CD4-positive, alpha-beta T cell (primary cell): ENCODE measurements at regions not wholly inside any gene's neighbourhood (a gene's known extent, or its start where the extent isn't known, plus 50 kb on each side); places are given as distances from the start of the nearest gene placed in this dataset.

Experiments used
- ATAC-seq: fragments of 200-7000 bp; cut with Tn5 transposase; one replicate; pipeline ENCODE4 v1.10.0; 2022; ENCODE audit warnings: mild to moderate bottlenecking; ENCODE audit not compliant: poor library complexity
- CTCF ChIA-PET: fragments of 350-600 bp; sonication (Branson Sonifier 250); formaldehyde crosslinking; loops from one replicate; lab custom pipeline; 2021; ENCODE audit warnings: antibody characterized with exemption, inconsistent platforms; lab: Charles Lee
- POLR2A ChIA-PET: fragments of 350-600 bp; sonication (Branson Sonifier 250); formaldehyde crosslinking; loops from one replicate; lab custom pipeline; 2021; ENCODE audit warnings: antibody characterized with exemption, inconsistent platforms; lab: Charles Lee
- DNase-seq, 14 experiments: peaks; one replicate each; pipeline ENCODE4 v3.0.0-alpha.2; 2013 to 2020; ENCODE audit warnings: mixed read lengths in 2 of 14
- H3K27ac ChIP-seq, 2 donors: one replicate each; pipeline versions ENCODE4 v1.5.1 to v1.7.0; 2013; ENCODE audit warnings: low read length in 2 of 2, low read depth in 1 of 2, mild to moderate bottlenecking in 1 of 2
- H3K27me3 ChIP-seq, 2 experiments: 1 replicate in 1 of 2; 2 replicates in 1 of 2; pipeline versions ENCODE4 v1.6.1 to v1.7.0; 2013; ENCODE audit warnings: low read length in 2 of 2, control low read depth in 1 of 2, mild to moderate bottlenecking in 1 of 2, moderate library complexity in 1 of 2; ENCODE audit not compliant: insufficient read depth in 2 of 2, control insufficient read depth in 1 of 2
- H3K36me3 ChIP-seq: one replicate; pipeline ENCODE4 v1.6.1; 2013; ENCODE audit warnings: low read length, control low read depth; ENCODE audit not compliant: insufficient read depth
- H3K4me1 ChIP-seq: one replicate; pipeline ENCODE4 v1.6.1; 2013; ENCODE audit warnings: low read length, control low read depth; ENCODE audit not compliant: insufficient read depth
- H3K4me3 ChIP-seq: one replicate; pipeline ENCODE4 v1.5.1; 2013; ENCODE audit warnings: mild to moderate bottlenecking, low read length, moderate library complexity
- H3K9me3 ChIP-seq, 2 experiments: 1 replicate in 1 of 2; 2 replicates in 1 of 2; pipeline versions ENCODE4 v1.6.1 to v1.7.0; 2013; ENCODE audit warnings: low read length in 2 of 2, mild to moderate bottlenecking in 2 of 2, control low read depth in 1 of 2, moderate library complexity in 1 of 2; ENCODE audit not compliant: control insufficient read depth in 1 of 2, insufficient read depth in 1 of 2
- H3K27ac Mint-ChIP-seq: one replicate; pipeline ENCODE4 v1.8.0; 2020; ENCODE audit warnings: mixed read lengths
- H3K27me3 Mint-ChIP-seq: one replicate; pipeline ENCODE4 v1.8.0; 2021; ENCODE audit warnings: mixed read lengths
- H3K36me3 Mint-ChIP-seq: one replicate; pipeline ENCODE4 v1.8.0; 2021; ENCODE audit warnings: low read depth, mixed read lengths
- H3K4me1 Mint-ChIP-seq: one replicate; pipeline ENCODE4 v1.8.0; 2021; ENCODE audit warnings: low read depth, mixed read lengths
- H3K4me3 Mint-ChIP-seq: one replicate; pipeline ENCODE4 v1.8.0; 2020; ENCODE audit warnings: mild to moderate bottlenecking, mixed read lengths
- H3K9me3 Mint-ChIP-seq: one replicate; pipeline ENCODE4 v1.8.0; 2020; ENCODE audit warnings: mixed read lengths
- intact Hi-C, 2 experiments: fragments of 100-400 bp; cut with DNase I in 1 of 2; cut with micrococcal nuclease in 1 of 2; formaldehyde crosslinking; loops; one replicate each; pipeline versions ENCODE4 v1.15.1 to v1.9.0; 2023 to 2025; cut with DNase I, micrococcal nuclease
- TF ChIP-seq, protein P1 (sequence below): fragments of 200-600 bp; IDR thresholded peaks from one replicate; pipeline ENCODE4 v1.8.0; 2022; ENCODE audit warnings: antibody characterized with exemption, mild to moderate bottlenecking

- Histone ChIP-seq H3K36me3 (no peaks in the 10 kb centered on the region), H3K27ac (no peak overlapping the region), H3K9me3 (no peaks in the 10 kb centered on the region), H3K27me3 (no peaks in the 10 kb centered on the region), H3K4me1 (no peaks in the 10 kb centered on the region), H3K4me3 (no peak overlapping the region)
- Mint-ChIP-seq H3K27ac (no peak overlapping the region), H3K27me3 (no peaks in the 10 kb centered on the region), H3K9me3 (no peaks in the 10 kb centered on the region), H3K36me3 (no peaks in the 10 kb centered on the region), H3K4me1 (no peaks in the 10 kb centered on the region), H3K4me3 (no peak overlapping the region)
- TF ChIP-seq, protein P1, sequence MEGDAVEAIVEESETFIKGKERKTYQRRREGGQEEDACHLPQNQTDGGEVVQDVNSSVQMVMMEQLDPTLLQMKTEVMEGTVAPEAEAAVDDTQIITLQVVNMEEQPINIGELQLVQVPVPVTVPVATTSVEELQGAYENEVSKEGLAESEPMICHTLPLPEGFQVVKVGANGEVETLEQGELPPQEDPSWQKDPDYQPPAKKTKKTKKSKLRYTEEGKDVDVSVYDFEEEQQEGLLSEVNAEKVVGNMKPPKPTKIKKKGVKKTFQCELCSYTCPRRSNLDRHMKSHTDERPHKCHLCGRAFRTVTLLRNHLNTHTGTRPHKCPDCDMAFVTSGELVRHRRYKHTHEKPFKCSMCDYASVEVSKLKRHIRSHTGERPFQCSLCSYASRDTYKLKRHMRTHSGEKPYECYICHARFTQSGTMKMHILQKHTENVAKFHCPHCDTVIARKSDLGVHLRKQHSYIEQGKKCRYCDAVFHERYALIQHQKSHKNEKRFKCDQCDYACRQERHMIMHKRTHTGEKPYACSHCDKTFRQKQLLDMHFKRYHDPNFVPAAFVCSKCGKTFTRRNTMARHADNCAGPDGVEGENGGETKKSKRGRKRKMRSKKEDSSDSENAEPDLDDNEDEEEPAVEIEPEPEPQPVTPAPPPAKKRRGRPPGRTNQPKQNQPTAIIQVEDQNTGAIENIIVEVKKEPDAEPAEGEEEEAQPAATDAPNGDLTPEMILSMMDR = no peak
- DNase-seq = no peak
- ATAC-seq = no peak
- intact Hi-C loops = no loop called here
- ChIA-PET POLR2A (no interaction called here), CTCF (no interaction called here)
These were observed 168.3 kb downstream of the DAD1 start for GRCh38 chr14:22420598-22421186.

- no peak for DNase-seq
- Mint-ChIP-seq H3K36me3 (no peaks in the 10 kb centered on the region), H3K4me1 (no peaks in the 10 kb centered on the region), H3K4me3 (no peak overlapping the region), H3K9me3 (no peaks in the 10 kb centered on the region), H3K27ac (no peak overlapping the region), H3K27me3 (no peaks in the 10 kb centered on the region)
- no peaks in the 10 kb centered on the region for H3K27me3 ChIP-seq
- CTCF ChIA-PET = no interaction called here
- ATAC-seq = no peak
- H3K27ac ChIP-seq = no peak overlapping the region
- intact Hi-C loops = no loop called here
- TF ChIP-seq, protein P1 = no peak
- H3K4me1 ChIP-seq = no peaks in the 10 kb centered on the region
- POLR2A ChIA-PET = no interaction called here
- no peaks in the 10 kb centered on the region for H3K36me3 ChIP-seq
- H3K9me3 ChIP-seq = no peaks in the 10 kb centered on the region
- H3K4me3 ChIP-seq = no peak overlapping the region
These were observed 169.4 kb downstream of the DAD1 start for GRCh38 chr14:22419620-22420019.

DNA sequence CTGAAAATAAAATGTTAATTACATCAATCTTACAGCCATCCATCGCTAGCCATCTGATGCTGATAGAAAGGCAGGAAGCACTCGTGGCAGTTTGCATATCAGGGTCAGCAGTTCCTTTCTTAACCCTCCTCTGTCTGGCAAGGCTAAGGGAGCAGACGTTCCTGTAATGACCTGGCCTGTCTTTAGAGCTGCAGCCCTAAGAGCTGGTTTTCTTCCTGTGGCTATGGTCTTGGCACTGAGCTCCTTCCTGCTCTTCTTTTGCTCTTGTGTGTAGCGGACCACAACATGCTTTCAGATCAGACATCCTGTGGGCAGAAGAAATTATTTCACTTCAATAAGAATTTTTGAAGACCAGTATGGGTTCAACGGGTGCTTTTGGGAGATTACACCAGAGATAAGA, 170.4 kb downstream of the DAD1 start:
- Histone ChIP-seq H3K4me3 (no peak overlapping the region), H3K9me3 (no peaks in the 10 kb centered on the region), H3K36me3 (no peaks in the 10 kb centered on the region), H3K27ac (no peak overlapping the region), H3K4me1 (no peaks in the 10 kb centered on the region), H3K27me3 (no peaks in the 10 kb centered on the region)
- DNase-seq (no peak), ATAC-seq (no peak)
- H3K4me3 Mint-ChIP-seq = no peak overlapping the region
- no peak overlapping the region for H3K27ac Mint-ChIP-seq
- ChIA-PET POLR2A (no interaction called here), CTCF (no interaction called here)
- H3K36me3 Mint-ChIP-seq = no peaks in the 10 kb centered on the region
- no peaks in the 10 kb centered on the region for H3K27me3 Mint-ChIP-seq
- H3K4me1 Mint-ChIP-seq = no peaks in the 10 kb centered on the region
- intact Hi-C loops = no loop called here
- H3K9me3 Mint-ChIP-seq = no peaks in the 10 kb centered on the region
- TF ChIP-seq, protein P1 = no peak
